Breast epithelium (tissue), 3 donors: ENCODE measurements at regions not wholly inside any gene's neighbourhood (a gene's known extent, or its start where the extent isn't known, plus 50 kb on each side); places are given as distances from the start of the nearest gene placed in this dataset.

Source experiments
- POLR2A ChIP-seq: fragments of 450-650 bp; IDR thresholded peaks from one replicate; pipeline ENCODE4 v1.6.1; 2016; ENCODE audit warnings: antibody characterized with exemption, mild to moderate bottlenecking, moderate library complexity
- TF ChIP-seq, protein P1 (sequence below), 3 donors: fragments of 450-650 bp; IDR thresholded peaks; one replicate each; pipeline ENCODE4 v1.5.1; 2016 to 2017; ENCODE audit warnings: antibody characterized with exemption in 3 of 3, mild to moderate bottlenecking in 3 of 3, moderate library complexity in 3 of 3

GRCh38 chr15:38672273-38672672 is 107.7 kb upstream of the RASGRP1 start:
- TF ChIP-seq, protein P1, sequence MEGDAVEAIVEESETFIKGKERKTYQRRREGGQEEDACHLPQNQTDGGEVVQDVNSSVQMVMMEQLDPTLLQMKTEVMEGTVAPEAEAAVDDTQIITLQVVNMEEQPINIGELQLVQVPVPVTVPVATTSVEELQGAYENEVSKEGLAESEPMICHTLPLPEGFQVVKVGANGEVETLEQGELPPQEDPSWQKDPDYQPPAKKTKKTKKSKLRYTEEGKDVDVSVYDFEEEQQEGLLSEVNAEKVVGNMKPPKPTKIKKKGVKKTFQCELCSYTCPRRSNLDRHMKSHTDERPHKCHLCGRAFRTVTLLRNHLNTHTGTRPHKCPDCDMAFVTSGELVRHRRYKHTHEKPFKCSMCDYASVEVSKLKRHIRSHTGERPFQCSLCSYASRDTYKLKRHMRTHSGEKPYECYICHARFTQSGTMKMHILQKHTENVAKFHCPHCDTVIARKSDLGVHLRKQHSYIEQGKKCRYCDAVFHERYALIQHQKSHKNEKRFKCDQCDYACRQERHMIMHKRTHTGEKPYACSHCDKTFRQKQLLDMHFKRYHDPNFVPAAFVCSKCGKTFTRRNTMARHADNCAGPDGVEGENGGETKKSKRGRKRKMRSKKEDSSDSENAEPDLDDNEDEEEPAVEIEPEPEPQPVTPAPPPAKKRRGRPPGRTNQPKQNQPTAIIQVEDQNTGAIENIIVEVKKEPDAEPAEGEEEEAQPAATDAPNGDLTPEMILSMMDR (IDR thresholded peaks at IDR 0.05) = no peak
- no peak for TF ChIP-seq POLR2A
